WTC11 (cell line): ENCODE measurements at regions not wholly inside any gene's neighbourhood (a gene's known extent, or its start where the extent isn't known, plus 50 kb on each side); places are given as distances from the start of the nearest gene placed in this dataset.

Experiments used
- ATAC-seq: fragments of 200-7000 bp; cut with Tn5 transposase; 2 replicates; pipeline ENCODE4 v1.10.0; 2021; ENCODE audit warnings: mild to moderate bottlenecking, moderate library complexity
- CTCF ChIA-PET: fragments of 300-600 bp; sonication (Branson Sonifier 250); formaldehyde crosslinking; loops from one replicate; lab custom pipeline; 2021; ENCODE audit warnings: antibody characterized with exemption; lab: Charles Lee
- POLR2A ChIA-PET: fragments of 350-600 bp; sonication (Branson Sonifier 250); formaldehyde crosslinking; loops from one replicate; lab custom pipeline; 2021; ENCODE audit warnings: antibody characterized with exemption; lab: Charles Lee
- DNase-seq: peaks from one replicate; pipeline ENCODE4 v3.0.0; 2021; ENCODE audit warnings: low spot score
- H3K27ac Mint-ChIP-seq: 2 replicates; pipeline ENCODE4 v1.8.0; 2021; ENCODE audit warnings: mixed read lengths
- H3K27me3 Mint-ChIP-seq: 2 replicates; pipeline ENCODE4 v1.8.0; 2021; ENCODE audit warnings: low read depth, mild to moderate bottlenecking, moderate library complexity, mixed read lengths
- H3K36me3 Mint-ChIP-seq: 2 replicates; pipeline ENCODE4 v1.8.0; 2021; ENCODE audit warnings: mixed read lengths
- H3K4me1 Mint-ChIP-seq: 2 replicates; pipeline ENCODE4 v1.8.0; 2022; ENCODE audit warnings: mixed read lengths
- H3K4me3 Mint-ChIP-seq: 2 replicates; pipeline ENCODE4 v1.8.0; 2021; ENCODE audit warnings: mild to moderate bottlenecking, moderate library complexity, mixed read lengths
- H3K9me3 Mint-ChIP-seq: 2 replicates; pipeline ENCODE4 v1.8.0; 2021; ENCODE audit warnings: mixed read lengths
- AR ChIP-seq: fragments of 250-450 bp; sonication (Bioruptor Pico); IDR thresholded peaks from 2 replicates; pipeline ENCODE4 v1.9.0; 2021; ENCODE audit warnings: mild to moderate bottlenecking
- ATF3 ChIP-seq: sonication (generic); formaldehyde crosslinking; conservative IDR thresholded peaks from 2 replicates; pipeline ENCODE4 v1.8.1; 2022; ENCODE audit warnings: mild to moderate bottlenecking, missing genetic modification reagents
- CDX4 ChIP-seq: fragments of 250-450 bp; sonication (Bioruptor Pico); IDR thresholded peaks from 2 replicates; pipeline ENCODE4 v1.9.0; 2021; ENCODE audit warnings: moderate library complexity, mild to moderate bottlenecking, inconsistent platforms, borderline replicate concordance
- CREB1 ChIP-seq: sonication (generic); formaldehyde crosslinking; IDR thresholded peaks from 2 replicates; pipeline ENCODE4 v1.8.0; 2023; ENCODE audit warnings: mild to moderate bottlenecking, missing genetic modification reagents
- CTCF ChIP-seq: fragments of 200-600 bp; IDR thresholded peaks from 2 replicates; pipeline ENCODE4 v1.8.0; 2022; ENCODE audit warnings: antibody characterized with exemption
- E2F4 ChIP-seq: sonication (generic); formaldehyde crosslinking; IDR thresholded peaks from 2 replicates; pipeline ENCODE4 v1.8.1; 2022; ENCODE audit warnings: low read depth, mild to moderate bottlenecking, moderate library complexity, missing genetic modification reagents, borderline replicate concordance
- ETV6 ChIP-seq: sonication (generic); formaldehyde crosslinking; IDR thresholded peaks from 2 replicates; pipeline ENCODE4 v1.8.1; 2022; ENCODE audit warnings: mild to moderate bottlenecking, missing genetic modification reagents
- FOXJ3 ChIP-seq: sonication (generic); formaldehyde crosslinking; IDR thresholded peaks from 2 replicates; pipeline ENCODE4 v1.9.0; 2021; ENCODE audit warnings: missing genetic modification reagents, mild to moderate bottlenecking, borderline replicate concordance
- FOXP1 ChIP-seq: sonication (generic); formaldehyde crosslinking; IDR thresholded peaks from 2 replicates; pipeline ENCODE4 v1.8.0; 2022; ENCODE audit warnings: missing genetic modification reagents, mild to moderate bottlenecking, moderate library complexity, borderline replicate concordance
- GRHL2 ChIP-seq: fragments of 250-450 bp; sonication (Bioruptor Pico); IDR thresholded peaks from 2 replicates; pipeline ENCODE4 v1.8.0; 2022; ENCODE audit warnings: mild to moderate bottlenecking, moderate library complexity; ENCODE audit not compliant: insufficient replicate concordance, severe bottlenecking
- HMGA2 ChIP-seq: fragments of 250-450 bp; sonication (Bioruptor Pico); IDR thresholded peaks from 2 replicates; pipeline ENCODE4 v1.4.0; 2021; ENCODE audit warnings: mild to moderate bottlenecking, moderate library complexity
- KAT7 ChIP-seq: sonication (generic); formaldehyde crosslinking; IDR thresholded peaks from 2 replicates; pipeline ENCODE4 v1.8.1; 2023; ENCODE audit warnings: missing genetic modification reagents, mild to moderate bottlenecking, borderline replicate concordance
- MLX ChIP-seq: sonication (generic); formaldehyde crosslinking; IDR thresholded peaks from 2 replicates; pipeline ENCODE4 v1.8.1; 2023; ENCODE audit warnings: mild to moderate bottlenecking, missing genetic modification reagents, moderate library complexity
- NR2C2 ChIP-seq: sonication (generic); formaldehyde crosslinking; IDR thresholded peaks from 2 replicates; pipeline ENCODE4 v1.8.0; 2022; ENCODE audit warnings: mild to moderate bottlenecking, missing genetic modification reagents
- PRDM15 ChIP-seq: sonication (generic); formaldehyde crosslinking; IDR thresholded peaks from 2 replicates; pipeline ENCODE4 v1.8.0; 2022; ENCODE audit warnings: missing genetic modification reagents
- RORB ChIP-seq: fragments of 250-450 bp; sonication (Bioruptor Pico); IDR thresholded peaks from 2 replicates; pipeline ENCODE4 v1.9.0; 2021; ENCODE audit warnings: mild to moderate bottlenecking
- TP53 ChIP-seq: sonication (generic); formaldehyde crosslinking; IDR thresholded peaks from 2 replicates; pipeline ENCODE4 v1.8.1; 2023; ENCODE audit warnings: mild to moderate bottlenecking, missing genetic modification reagents
- ZNF121 ChIP-seq: sonication (generic); formaldehyde crosslinking; IDR thresholded peaks from 2 replicates; pipeline ENCODE4 v1.8.0; 2023; ENCODE audit warnings: missing genetic modification reagents
- ZNF512 ChIP-seq: sonication (generic); formaldehyde crosslinking; IDR thresholded peaks from 2 replicates; pipeline ENCODE4 v1.8.1; 2022; ENCODE audit warnings: missing genetic modification reagents, borderline replicate concordance

GRCh38 chr9:78928625-78929405 lies 631.9 kb downstream of the PSAT1 start:
- no peak for TF ChIP-seq ZNF512
- TF ChIP-seq ETV6 (CRISPR knock-in tag), result no peak
- TF ChIP-seq RORB, result no peak
- TF ChIP-seq HMGA2 (CRISPR knock-in tag), result no peak
- TF ChIP-seq KAT7 (CRISPR knock-in tag), result no peak
- no peak for TF ChIP-seq FOXP1
- no peak for TF ChIP-seq CREB1 (CRISPR knock-in tag)
- TF ChIP-seq GRHL2 (CRISPR knock-in tag), result no peak
- no peak for TF ChIP-seq ZNF121
- no peak for TF ChIP-seq FOXJ3
- TF ChIP-seq NR2C2, result no peak
- no peak for TF ChIP-seq MLX
- no peak for TF ChIP-seq CTCF
- TF ChIP-seq, all 79 proteins: peak for 0
- H3K27me3 Mint-ChIP-seq, result no peaks in the 10 kb centered on the region
- CTCF ChIA-PET, result no interaction called here
- DNase-seq (no peak), ATAC-seq (no peak)
- H3K4me3 Mint-ChIP-seq, result no peak overlapping the region
- H3K27ac Mint-ChIP-seq, result no peak overlapping the region
- peaks cover 11% of the 10 kb centered on the region for H3K9me3 Mint-ChIP-seq
- no peaks in the 10 kb centered on the region for H3K4me1 Mint-ChIP-seq
- POLR2A ChIA-PET, result no interaction called here
- H3K36me3 Mint-ChIP-seq, result no peaks in the 10 kb centered on the region

GRCh38 chr9:78930281-78930680 lies 633.4 kb downstream of the PSAT1 start:
- ChIA-PET POLR2A (no interaction called here), CTCF (no interaction called here)
- Mint-ChIP-seq H3K4me1 (no peaks in the 10 kb centered on the region), H3K9me3 (peaks cover 11% of the 10 kb centered on the region), H3K27ac (no peak overlapping the region), H3K36me3 (no peaks in the 10 kb centered on the region), H3K4me3 (no peak overlapping the region), H3K27me3 (no peaks in the 10 kb centered on the region)
- DNase-seq, result no peak
- TF ChIP-seq CDX4 (no peak), AR (no peak), PRDM15 (CRISPR knock-in tag) (no peak), TP53 (CRISPR knock-in tag) (no peak), NR2C2 (no peak), ZNF121 (no peak), ATF3 (CRISPR knock-in tag) (no peak), E2F4 (no peak)
- ATAC-seq, result no peak
